ENCODE measurements at regions not wholly inside any gene's neighbourhood (a gene's known extent, or its start where the extent isn't known, plus 50 kb on each side); places are given as distances from the start of the nearest gene placed in this dataset.

DNA sequence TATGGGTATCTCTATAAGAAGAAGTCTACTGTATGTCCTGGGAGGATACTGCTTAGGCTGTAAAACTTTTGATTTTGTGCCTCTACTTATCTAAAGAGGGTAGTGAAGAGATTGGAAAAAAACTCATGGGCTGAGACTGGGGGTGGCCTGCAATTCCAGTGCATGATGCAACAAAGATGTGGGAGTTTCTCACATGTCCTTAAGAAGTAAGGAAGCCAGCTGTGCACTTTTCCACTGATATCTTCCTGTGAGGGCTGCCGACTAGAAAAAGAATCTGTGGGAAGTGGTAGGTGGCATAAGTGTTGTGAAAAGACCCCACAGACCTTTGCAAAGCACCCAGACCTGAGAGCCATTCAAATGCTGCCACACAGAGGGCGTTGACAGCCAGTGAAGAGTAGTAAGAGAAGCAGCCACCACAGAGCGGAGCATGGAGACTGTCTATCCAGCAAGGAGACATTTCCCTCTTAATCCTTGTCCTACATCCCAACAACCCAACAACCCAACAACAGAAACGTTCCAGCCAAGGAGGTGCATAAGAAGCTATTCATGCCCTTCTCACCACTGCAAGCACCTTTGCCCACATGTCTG lies 65.1 kb downstream of the PFDN4 start:
- ChIA-PET CTCF (no interaction called here), POLR2A (no interaction called here)
- in situ Hi-C loops (cut with HindIII; ENCODE audit: low pct_unique_long_range_greater_than_20kb, low sequenced_read_pairs) (no loop called here), intact Hi-C loops (cut with micrococcal nuclease; ENCODE audit: unreplicated experiment) (no loop called here)
- no peak overlapping the region for H3K27ac ChIP-seq (ENCODE audit: low read length)
- H3K27me3 ChIP-seq (ENCODE audit: control insufficient read depth, insufficient read depth, low read length), result no peaks in the 10 kb centered on the region
- DNase-seq (ENCODE audit: low read depth, low spot score) (no peak), ATAC-seq (no peak)
- H3K4me3 ChIP-seq (ENCODE audit: low read depth in 2 of 2, low read length in 2 of 2), result no peak overlapping the region
- BruUV-seq (replicated peaks), result no TSS peak
- no peaks in the 10 kb centered on the region for H3K36me3 ChIP-seq (ENCODE audit: control insufficient read depth, insufficient read depth, low read length)
- H3K9me3 ChIP-seq (ENCODE audit: control insufficient read depth, insufficient read depth, low read depth, low read length), result no peaks in the 10 kb centered on the region
- no peaks in the 10 kb centered on the region; the same call in 1 of the 2 replicates for H3K4me1 ChIP-seq (ENCODE audit: control insufficient read depth, insufficient read depth, low read length)
- TF ChIP-seq TCF7L2 (IDR thresholded peaks at IDR 0.05; ENCODE audit: low read depth, low read length) (no peak), SIN3A (IDR thresholded peaks at IDR 0.05; ENCODE audit: borderline replicate concordance, insufficient read depth, low read depth, low read length) (no peak), POLR2AphosphoS5 (IDR thresholded peaks at IDR 0.05; ENCODE audit: low read depth, low read length) (no peak)
- TF ChIP-seq, protein P1, sequence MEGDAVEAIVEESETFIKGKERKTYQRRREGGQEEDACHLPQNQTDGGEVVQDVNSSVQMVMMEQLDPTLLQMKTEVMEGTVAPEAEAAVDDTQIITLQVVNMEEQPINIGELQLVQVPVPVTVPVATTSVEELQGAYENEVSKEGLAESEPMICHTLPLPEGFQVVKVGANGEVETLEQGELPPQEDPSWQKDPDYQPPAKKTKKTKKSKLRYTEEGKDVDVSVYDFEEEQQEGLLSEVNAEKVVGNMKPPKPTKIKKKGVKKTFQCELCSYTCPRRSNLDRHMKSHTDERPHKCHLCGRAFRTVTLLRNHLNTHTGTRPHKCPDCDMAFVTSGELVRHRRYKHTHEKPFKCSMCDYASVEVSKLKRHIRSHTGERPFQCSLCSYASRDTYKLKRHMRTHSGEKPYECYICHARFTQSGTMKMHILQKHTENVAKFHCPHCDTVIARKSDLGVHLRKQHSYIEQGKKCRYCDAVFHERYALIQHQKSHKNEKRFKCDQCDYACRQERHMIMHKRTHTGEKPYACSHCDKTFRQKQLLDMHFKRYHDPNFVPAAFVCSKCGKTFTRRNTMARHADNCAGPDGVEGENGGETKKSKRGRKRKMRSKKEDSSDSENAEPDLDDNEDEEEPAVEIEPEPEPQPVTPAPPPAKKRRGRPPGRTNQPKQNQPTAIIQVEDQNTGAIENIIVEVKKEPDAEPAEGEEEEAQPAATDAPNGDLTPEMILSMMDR (IDR thresholded peaks at IDR 0.05), result no peak
- TF ChIP-seq, protein P2, sequence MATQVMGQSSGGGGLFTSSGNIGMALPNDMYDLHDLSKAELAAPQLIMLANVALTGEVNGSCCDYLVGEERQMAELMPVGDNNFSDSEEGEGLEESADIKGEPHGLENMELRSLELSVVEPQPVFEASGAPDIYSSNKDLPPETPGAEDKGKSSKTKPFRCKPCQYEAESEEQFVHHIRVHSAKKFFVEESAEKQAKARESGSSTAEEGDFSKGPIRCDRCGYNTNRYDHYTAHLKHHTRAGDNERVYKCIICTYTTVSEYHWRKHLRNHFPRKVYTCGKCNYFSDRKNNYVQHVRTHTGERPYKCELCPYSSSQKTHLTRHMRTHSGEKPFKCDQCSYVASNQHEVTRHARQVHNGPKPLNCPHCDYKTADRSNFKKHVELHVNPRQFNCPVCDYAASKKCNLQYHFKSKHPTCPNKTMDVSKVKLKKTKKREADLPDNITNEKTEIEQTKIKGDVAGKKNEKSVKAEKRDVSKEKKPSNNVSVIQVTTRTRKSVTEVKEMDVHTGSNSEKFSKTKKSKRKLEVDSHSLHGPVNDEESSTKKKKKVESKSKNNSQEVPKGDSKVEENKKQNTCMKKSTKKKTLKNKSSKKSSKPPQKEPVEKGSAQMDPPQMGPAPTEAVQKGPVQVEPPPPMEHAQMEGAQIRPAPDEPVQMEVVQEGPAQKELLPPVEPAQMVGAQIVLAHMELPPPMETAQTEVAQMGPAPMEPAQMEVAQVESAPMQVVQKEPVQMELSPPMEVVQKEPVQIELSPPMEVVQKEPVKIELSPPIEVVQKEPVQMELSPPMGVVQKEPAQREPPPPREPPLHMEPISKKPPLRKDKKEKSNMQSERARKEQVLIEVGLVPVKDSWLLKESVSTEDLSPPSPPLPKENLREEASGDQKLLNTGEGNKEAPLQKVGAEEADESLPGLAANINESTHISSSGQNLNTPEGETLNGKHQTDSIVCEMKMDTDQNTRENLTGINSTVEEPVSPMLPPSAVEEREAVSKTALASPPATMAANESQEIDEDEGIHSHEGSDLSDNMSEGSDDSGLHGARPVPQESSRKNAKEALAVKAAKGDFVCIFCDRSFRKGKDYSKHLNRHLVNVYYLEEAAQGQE (IDR thresholded peaks at IDR 0.05; ENCODE audit: insufficient read depth in 1 of 2, low read depth in 2 of 2, low read length in 1 of 2), result no peak

DNA sequence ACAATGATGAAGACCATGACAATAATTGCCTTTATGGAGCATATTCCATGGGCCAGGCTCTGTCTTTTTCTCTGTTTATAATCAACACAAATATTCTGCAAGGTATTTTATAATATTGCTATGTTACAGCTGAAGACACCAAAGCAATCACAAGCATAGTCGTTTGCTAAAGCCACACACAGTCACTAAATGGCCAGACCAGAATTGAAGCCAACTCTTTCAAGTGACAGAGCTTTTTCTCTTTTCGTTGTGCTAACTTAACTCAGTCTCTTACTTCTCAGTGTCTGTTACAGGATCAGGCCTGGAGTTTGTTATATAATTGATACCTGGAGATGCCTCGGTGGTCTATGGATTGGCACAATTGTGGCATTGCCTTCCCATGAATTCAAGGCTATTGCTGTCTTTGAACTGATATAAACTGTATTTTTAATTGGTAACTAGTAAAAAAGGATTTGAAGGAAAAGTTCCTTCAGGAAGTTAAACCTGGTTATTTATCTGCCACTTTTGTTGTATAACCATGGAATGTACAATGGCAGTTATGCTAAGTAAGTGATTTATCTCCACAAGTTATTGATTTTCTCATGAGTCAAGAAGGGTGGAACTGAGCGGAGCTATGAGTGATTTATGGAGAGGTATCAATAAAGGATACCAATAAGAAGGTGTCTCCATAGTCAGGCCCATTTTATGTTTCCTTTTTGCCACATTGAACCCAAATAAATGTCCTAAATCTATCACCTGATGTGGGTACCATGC lies 67.6 kb downstream of the PFDN4 start:
- no peak overlapping the region for H3K27ac ChIP-seq (ENCODE audit: low read length)
- no peak overlapping the region for H3K4me3 ChIP-seq (ENCODE audit: low read depth in 2 of 2, low read length in 2 of 2)
- no peak for DNase-seq (ENCODE audit: low read depth, low spot score)
- intact Hi-C loops (cut with micrococcal nuclease; ENCODE audit: unreplicated experiment) (no loop called here), in situ Hi-C loops (cut with HindIII; ENCODE audit: low pct_unique_long_range_greater_than_20kb, low sequenced_read_pairs) (no loop called here)
- no peaks in the 10 kb centered on the region for H3K36me3 ChIP-seq (ENCODE audit: control insufficient read depth, insufficient read depth, low read length)
- no peak for ATAC-seq
- TF ChIP-seq POLR2AphosphoS5 (IDR thresholded peaks at IDR 0.05; ENCODE audit: low read depth, low read length), result no peak
- TF ChIP-seq, protein P1 (IDR thresholded peaks at IDR 0.05), result no peak
- no peak for TF ChIP-seq SIN3A (IDR thresholded peaks at IDR 0.05; ENCODE audit: borderline replicate concordance, insufficient read depth, low read depth, low read length)
- TF ChIP-seq TCF7L2 (IDR thresholded peaks at IDR 0.05; ENCODE audit: low read depth, low read length), result no peak
- TF ChIP-seq, protein P2 (IDR thresholded peaks at IDR 0.05; ENCODE audit: insufficient read depth in 1 of 2, low read depth in 2 of 2, low read length in 1 of 2), result no peak
- BruUV-seq (replicated peaks), result no TSS peak
- H3K4me1 ChIP-seq (ENCODE audit: control insufficient read depth, insufficient read depth, low read length), result no peaks in the 10 kb centered on the region; the same call in 1 of the 2 replicates
- ChIA-PET CTCF (no interaction called here), POLR2A (no interaction called here)
- H3K9me3 ChIP-seq (ENCODE audit: control insufficient read depth, insufficient read depth, low read depth, low read length), result no peaks in the 10 kb centered on the region
- no peaks in the 10 kb centered on the region for H3K27me3 ChIP-seq (ENCODE audit: control insufficient read depth, insufficient read depth, low read length)
